ENCODE measurements at regions not wholly inside any gene's neighbourhood (a gene's known extent, or its start where the extent isn't known, plus 50 kb on each side); places are given as distances from the start of the nearest gene placed in this dataset.
A peak's percentile ranks its signal among the peaks of the same experiment; 100 is the strongest.

DNA sequence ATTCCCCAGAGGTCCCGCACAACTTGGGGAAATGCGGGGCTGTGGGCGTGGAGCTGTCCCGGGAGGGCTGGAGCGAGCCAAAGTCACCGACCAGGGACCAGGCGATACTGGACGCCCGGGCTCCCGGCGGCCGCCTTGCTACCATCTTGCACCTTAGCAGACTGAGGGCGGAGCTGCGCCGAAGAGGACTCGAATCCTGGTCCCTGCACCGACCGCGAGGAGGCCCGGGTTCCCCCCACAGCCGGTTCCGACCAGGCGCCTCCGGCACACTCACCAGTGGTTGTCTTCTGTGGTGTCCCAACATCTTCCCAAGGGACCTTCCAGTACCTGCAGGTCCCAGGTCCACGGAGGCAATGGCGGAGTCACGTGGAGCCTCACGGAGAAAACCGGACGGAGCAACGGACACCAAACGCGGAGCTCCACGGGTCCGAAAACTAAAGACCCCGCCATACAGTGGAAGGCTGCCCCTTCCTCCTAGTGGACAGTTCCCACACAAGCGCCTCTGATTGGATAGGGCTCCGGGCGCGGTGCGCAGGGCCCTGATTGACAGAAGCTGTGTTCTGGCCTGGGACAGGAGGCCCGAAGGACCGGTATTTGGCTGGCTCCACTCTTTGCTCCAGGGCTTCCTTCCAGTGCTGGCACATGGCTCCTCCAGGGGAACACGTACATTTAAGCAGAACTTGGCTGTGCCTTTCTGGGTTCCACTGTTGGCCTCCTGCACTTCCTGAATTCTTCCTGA is 124.6 kb upstream of the ZNF479 start:
- no peaks in the 10 kb centered on the region for H3K4me1 ChIP-seq (ENCODE audit: low read depth)
- no peak overlapping the region for H3K4me3 ChIP-seq
- DNase-seq (no peak), ATAC-seq (no peak)
- peaks cover 69% of the 10 kb centered on the region for H3K9me3 ChIP-seq
- TF ChIP-seq, protein P1, sequence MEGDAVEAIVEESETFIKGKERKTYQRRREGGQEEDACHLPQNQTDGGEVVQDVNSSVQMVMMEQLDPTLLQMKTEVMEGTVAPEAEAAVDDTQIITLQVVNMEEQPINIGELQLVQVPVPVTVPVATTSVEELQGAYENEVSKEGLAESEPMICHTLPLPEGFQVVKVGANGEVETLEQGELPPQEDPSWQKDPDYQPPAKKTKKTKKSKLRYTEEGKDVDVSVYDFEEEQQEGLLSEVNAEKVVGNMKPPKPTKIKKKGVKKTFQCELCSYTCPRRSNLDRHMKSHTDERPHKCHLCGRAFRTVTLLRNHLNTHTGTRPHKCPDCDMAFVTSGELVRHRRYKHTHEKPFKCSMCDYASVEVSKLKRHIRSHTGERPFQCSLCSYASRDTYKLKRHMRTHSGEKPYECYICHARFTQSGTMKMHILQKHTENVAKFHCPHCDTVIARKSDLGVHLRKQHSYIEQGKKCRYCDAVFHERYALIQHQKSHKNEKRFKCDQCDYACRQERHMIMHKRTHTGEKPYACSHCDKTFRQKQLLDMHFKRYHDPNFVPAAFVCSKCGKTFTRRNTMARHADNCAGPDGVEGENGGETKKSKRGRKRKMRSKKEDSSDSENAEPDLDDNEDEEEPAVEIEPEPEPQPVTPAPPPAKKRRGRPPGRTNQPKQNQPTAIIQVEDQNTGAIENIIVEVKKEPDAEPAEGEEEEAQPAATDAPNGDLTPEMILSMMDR (IDR thresholded peaks at IDR 0.05) = no peak
- H3K36me3 ChIP-seq (ENCODE audit: low read depth) = no peaks in the 10 kb centered on the region
- intact Hi-C loops (cut with DNase I, micrococcal nuclease) = no loop called here

DNA sequence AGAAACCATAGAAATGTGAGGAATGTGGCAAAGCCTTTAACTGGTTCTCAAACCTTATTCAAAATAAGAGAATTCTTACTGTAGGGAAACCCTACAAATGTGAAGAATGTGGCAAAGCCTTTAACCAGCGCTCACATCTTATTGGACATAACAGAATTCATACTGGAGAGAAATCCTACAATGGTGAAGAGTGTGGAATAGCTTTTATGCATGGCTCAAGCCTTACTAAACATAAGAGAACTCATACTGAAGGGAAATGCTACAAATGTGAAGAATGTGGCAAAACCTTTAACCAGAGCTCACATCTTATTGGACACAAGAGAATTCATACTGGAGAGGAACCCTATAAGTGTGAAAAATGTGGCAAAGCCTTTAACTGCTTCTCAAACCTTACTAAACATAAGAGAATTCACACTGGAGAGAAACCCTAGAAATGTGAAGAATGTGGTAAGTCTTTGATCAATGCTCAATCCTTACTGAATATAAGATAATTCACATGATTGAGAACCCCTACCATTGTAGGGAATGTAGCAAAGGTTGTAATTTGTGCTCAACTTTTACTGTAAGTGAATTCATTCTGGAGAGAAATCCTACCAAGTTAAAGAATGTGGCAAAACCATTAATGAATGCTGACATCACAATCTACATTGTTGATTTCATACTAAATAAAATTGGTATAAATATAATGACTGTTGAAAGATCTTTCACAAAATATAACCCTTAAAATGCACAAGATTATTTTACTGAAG is 142.5 kb upstream of the ZNF479 start:
- no peak for DNase-seq
- H3K9me3 ChIP-seq = peaks cover 92% of the 10 kb centered on the region
- TF ChIP-seq, protein P1 (IDR thresholded peaks at IDR 0.05) = no peak

DNA sequence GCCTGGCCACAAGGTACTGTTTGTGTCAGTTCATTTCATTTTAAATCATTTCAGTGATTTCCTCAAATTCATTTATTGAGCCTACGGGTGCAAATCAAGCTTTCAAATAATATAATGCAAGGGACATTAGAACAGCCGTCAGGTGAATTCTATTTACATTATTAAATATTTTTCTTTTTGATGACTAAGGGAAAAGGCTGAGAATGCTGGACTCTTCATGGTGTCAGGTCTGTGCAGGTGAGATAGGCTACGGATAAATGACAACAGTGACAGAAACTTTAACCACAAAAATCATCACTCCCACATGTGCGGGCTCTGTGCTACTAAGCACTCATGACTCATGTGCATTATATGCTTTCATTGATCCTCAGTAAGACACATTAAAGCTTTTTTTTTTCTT is 149.2 kb upstream of the ZNF716 start:
- no peak overlapping the region for H3K4me3 ChIP-seq
- intact Hi-C loops (cut with DNase I, micrococcal nuclease) = no loop called here
- H3K9me3 ChIP-seq = peaks cover 87% of the 10 kb centered on the region
- no peaks in the 10 kb centered on the region for H3K4me1 ChIP-seq (ENCODE audit: low read depth)
- DNase-seq (no peak), ATAC-seq (no peak)
- TF ChIP-seq, protein P1 (IDR thresholded peaks at IDR 0.05) = no peak
- no peaks in the 10 kb centered on the region for H3K36me3 ChIP-seq (ENCODE audit: low read depth)

More for the DNA sequence above, 142.5 kb upstream of the ZNF479 start:
- intact Hi-C loops (cut with DNase I, micrococcal nuclease) = no loop called here
- Histone ChIP-seq H3K4me1 (ENCODE audit: low read depth) (no peaks in the 10 kb centered on the region), H3K36me3 (ENCODE audit: low read depth) (no peaks in the 10 kb centered on the region), H3K4me3 (no peak overlapping the region)
- no peak for ATAC-seq

DNA sequence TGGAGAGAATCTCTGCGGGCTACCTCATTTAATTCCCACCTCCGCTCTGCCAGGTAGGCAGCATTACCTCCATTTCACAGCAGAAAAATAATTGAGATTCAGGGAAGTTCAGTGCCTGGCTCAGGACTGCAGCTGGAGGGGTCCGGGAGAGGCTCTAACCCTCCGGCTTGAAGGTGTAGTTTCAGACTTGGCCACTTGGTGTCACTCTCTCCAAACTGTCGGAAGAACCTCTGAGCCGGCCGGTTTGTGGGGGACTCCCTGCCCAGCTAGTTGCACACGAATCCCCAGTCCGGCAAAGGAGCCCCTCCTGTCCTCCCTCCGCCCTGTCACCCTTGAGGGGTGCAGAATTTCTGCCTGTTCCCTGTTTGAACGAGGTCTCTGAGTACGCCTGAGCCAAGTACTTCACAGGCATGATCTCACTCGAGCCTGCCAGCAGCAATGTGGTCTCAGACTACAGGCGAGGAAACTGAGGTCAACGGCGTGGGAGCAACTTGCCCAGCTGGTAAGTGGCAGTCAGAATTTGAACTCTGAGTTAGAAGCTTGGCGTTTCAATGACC is 144.7 kb upstream of the ZNF716 start:
- intact Hi-C loops (cut with DNase I, micrococcal nuclease) = no loop called here
- Histone ChIP-seq H3K36me3 (ENCODE audit: low read depth) (no peaks in the 10 kb centered on the region), H3K4me1 (ENCODE audit: low read depth) (no peaks in the 10 kb centered on the region), H3K9me3 (peaks cover 83% of the 10 kb centered on the region), H3K4me3 (no peak overlapping the region)
- peak; percentile 37 for ATAC-seq
- TF ChIP-seq, protein P1 (IDR thresholded peaks at IDR 0.05) = no peak
- no peak for DNase-seq

DNA sequence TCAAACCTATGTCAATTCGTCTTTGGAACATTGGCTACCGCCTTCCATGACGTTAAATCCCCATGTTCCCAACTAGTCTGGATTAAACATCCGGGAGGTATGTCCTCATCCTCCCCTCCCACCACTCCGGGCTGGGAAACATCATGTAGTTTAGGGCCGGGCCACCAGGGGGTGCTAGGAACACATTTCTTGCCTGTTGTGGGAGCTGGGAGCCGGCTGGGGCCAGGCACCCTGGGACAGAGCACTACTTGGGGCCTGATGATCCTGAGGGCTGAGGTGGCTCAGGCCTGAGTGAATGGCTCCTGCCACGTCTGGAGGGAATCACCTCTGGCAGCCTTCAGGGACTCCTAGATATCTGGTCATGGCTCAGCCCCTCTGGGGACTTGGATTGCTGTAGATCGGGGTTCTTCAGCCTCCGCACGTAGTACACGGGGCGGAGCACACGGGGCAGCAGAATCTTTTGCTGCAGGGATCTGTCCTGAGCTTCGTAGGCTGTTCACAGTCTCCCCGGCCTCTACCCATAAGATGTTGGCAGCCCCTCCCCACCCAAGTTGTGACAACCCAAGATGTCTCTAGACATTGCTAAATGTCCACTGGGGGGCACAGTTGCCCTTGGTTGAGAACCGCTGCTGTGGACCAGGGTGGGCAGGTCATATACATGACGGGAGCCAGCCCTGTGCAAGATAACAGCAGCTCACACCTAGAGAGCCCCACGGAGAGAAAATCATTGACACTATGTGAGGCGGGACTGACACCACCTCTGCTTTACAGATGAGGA is 141.2 kb upstream of the ZNF716 start:
- no peaks in the 10 kb centered on the region for H3K4me1 ChIP-seq (ENCODE audit: low read depth)
- no peak overlapping the region for H3K4me3 ChIP-seq
- peaks cover 76% of the 10 kb centered on the region for H3K9me3 ChIP-seq
- TF ChIP-seq, protein P1 (IDR thresholded peaks at IDR 0.05) = no peak
- no peaks in the 10 kb centered on the region for H3K36me3 ChIP-seq (ENCODE audit: low read depth)
- DNase-seq = no peak
- ATAC-seq = no peak
- intact Hi-C loops (cut with DNase I, micrococcal nuclease) = no loop called here

All from mucosa of descending colon (tissue), 3 donors.